MM.1S (cell line): ENCODE measurements at regions not wholly inside any gene's neighbourhood (a gene's known extent, or its start where the extent isn't known, plus 50 kb on each side); places are given as distances from the start of the nearest gene placed in this dataset.

Source experiments
- DNase-seq: peaks from one replicate; pipeline ENCODE4 v3.0.0-alpha.2; 2015
- H2AFZ ChIP-seq: fragments of 300-600 bp; sonication (generic); 2 replicates; pipeline ENCODE4 v1.6.0; 2016; ENCODE audit warnings: antibody characterized with exemption, low read length
- H3F3A ChIP-seq: fragments of 300-600 bp; sonication (generic); 2 replicates; pipeline ENCODE4 v1.6.1; 2016; ENCODE audit warnings: mild to moderate bottlenecking, antibody characterized with exemption, low read length, moderate library complexity, mixed read lengths; ENCODE audit not compliant: insufficient read depth
- H3K27ac ChIP-seq: fragments of 300-600 bp; sonication (generic); 2 replicates; pipeline ENCODE4 v1.5.1; 2016; ENCODE audit warnings: mild to moderate bottlenecking, low read length
- H3K27me3 ChIP-seq: fragments of 300-600 bp; sonication (generic); replicated peaks from 2 replicates; pipeline ENCODE4 v1.6.0; 2016; ENCODE audit warnings: low read length; ENCODE audit not compliant: insufficient read depth
- H3K36me3 ChIP-seq: fragments of 300-600 bp; sonication (generic); replicated peaks from 2 replicates; pipeline ENCODE4 v1.6.1; 2016; ENCODE audit warnings: mild to moderate bottlenecking, low read length, mixed read lengths; ENCODE audit not compliant: insufficient read depth
- H3K4me1 ChIP-seq: fragments of 300-600 bp; sonication (generic); 2 replicates; pipeline ENCODE4 v1.6.1; 2016; ENCODE audit warnings: low read length, mixed read lengths
- H3K4me2 ChIP-seq: fragments of 300-600 bp; sonication (generic); 2 replicates; pipeline ENCODE4 v1.6.0; 2016; ENCODE audit warnings: low read depth, low read length
- H3K4me3 ChIP-seq: fragments of 300-600 bp; sonication (generic); 2 replicates; pipeline ENCODE4 v1.5.1; 2016; ENCODE audit warnings: low read length, mixed read lengths
- H3K79me2 ChIP-seq: fragments of 300-600 bp; sonication (generic); 2 replicates; pipeline ENCODE4 v1.6.1; 2016; ENCODE audit warnings: mixed run types, low read length, mixed read lengths
- H3K9ac ChIP-seq: fragments of 300-600 bp; sonication (generic); 2 replicates; pipeline ENCODE4 v1.6.1; 2016; ENCODE audit warnings: low read length, mixed read lengths
- H3K9me2 ChIP-seq: fragments of 300-600 bp; sonication (generic); replicated peaks from 2 replicates; pipeline ENCODE4 v1.6.1; 2016; ENCODE audit warnings: mild to moderate bottlenecking, low read length, mixed read lengths; ENCODE audit not compliant: insufficient read depth
- H3K9me3 ChIP-seq: fragments of 300-600 bp; sonication (generic); replicated peaks from 2 replicates; pipeline ENCODE4 v1.6.1; 2016; ENCODE audit warnings: mild to moderate bottlenecking, low read length, mixed read lengths; ENCODE audit not compliant: insufficient read depth
- H4K20me1 ChIP-seq: fragments of 300-600 bp; sonication (generic); 2 replicates; pipeline ENCODE4 v1.6.1; 2016; ENCODE audit warnings: mild to moderate bottlenecking, low read length, moderate library complexity, mixed read lengths; ENCODE audit not compliant: insufficient read depth
- EZH2 ChIP-seq: fragments of 300-600 bp; sonication (generic); optimal IDR thresholded peaks from 2 replicates; pipeline ENCODE3; 2017; ENCODE audit warnings: low read depth, mild to moderate bottlenecking, antibody characterized with exemption, low read length, mixed read lengths
- EZH2phosphoT487 ChIP-seq: fragments of 300-600 bp; sonication (generic); IDR thresholded peaks from 2 replicates; pipeline ENCODE4 v1.6.1; 2018; ENCODE audit warnings: antibody characterized with exemption, low read length
- TF ChIP-seq, protein P1 (sequence below): fragments of 300-600 bp; sonication (generic); IDR thresholded peaks from 2 replicates; pipeline ENCODE4 v1.5.1; 2016; ENCODE audit warnings: antibody characterized with exemption, low read length, mixed read lengths

DNA sequence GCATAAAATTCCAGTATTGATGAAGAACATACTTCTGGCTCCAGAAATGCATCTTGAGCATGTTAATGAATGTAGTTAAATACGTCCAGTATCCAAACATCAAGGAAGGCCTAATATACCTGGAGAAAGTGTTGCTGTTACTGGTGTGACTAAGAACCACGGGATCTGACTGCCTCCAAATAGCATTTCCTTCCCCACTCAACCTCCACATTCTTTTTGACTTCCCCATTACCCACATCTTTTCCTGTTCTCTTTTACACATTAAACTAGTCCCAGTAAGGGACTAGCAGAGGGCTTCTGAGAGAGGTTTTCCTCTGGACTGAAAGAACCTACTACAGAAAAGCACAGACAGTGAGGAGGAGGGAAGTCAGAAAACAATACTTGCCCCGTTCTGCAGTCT is 482.8 kb upstream of the HTR2C start:
- Histone ChIP-seq H3K4me1 (no peaks in the 10 kb centered on the region), H3K4me3 (no peak overlapping the region), H3K9me2 (no peaks in the 10 kb centered on the region), H3F3A (no peaks in the 10 kb centered on the region), H3K27me3 (no peaks in the 10 kb centered on the region), H3K4me2 (no peak overlapping the region), H3K36me3 (no peaks in the 10 kb centered on the region), H4K20me1 (no peaks in the 10 kb centered on the region), H3K27ac (no peak overlapping the region), H2AFZ (no peak overlapping the region), H3K9me3 (no peaks in the 10 kb centered on the region), H3K9ac (no peak overlapping the region), H3K79me2 (no peaks in the 10 kb centered on the region)
- no peak for DNase-seq
- TF ChIP-seq EZH2 (no peak), EZH2phosphoT487 (no peak)
- TF ChIP-seq, protein P1, sequence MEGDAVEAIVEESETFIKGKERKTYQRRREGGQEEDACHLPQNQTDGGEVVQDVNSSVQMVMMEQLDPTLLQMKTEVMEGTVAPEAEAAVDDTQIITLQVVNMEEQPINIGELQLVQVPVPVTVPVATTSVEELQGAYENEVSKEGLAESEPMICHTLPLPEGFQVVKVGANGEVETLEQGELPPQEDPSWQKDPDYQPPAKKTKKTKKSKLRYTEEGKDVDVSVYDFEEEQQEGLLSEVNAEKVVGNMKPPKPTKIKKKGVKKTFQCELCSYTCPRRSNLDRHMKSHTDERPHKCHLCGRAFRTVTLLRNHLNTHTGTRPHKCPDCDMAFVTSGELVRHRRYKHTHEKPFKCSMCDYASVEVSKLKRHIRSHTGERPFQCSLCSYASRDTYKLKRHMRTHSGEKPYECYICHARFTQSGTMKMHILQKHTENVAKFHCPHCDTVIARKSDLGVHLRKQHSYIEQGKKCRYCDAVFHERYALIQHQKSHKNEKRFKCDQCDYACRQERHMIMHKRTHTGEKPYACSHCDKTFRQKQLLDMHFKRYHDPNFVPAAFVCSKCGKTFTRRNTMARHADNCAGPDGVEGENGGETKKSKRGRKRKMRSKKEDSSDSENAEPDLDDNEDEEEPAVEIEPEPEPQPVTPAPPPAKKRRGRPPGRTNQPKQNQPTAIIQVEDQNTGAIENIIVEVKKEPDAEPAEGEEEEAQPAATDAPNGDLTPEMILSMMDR = no peak

DNA sequence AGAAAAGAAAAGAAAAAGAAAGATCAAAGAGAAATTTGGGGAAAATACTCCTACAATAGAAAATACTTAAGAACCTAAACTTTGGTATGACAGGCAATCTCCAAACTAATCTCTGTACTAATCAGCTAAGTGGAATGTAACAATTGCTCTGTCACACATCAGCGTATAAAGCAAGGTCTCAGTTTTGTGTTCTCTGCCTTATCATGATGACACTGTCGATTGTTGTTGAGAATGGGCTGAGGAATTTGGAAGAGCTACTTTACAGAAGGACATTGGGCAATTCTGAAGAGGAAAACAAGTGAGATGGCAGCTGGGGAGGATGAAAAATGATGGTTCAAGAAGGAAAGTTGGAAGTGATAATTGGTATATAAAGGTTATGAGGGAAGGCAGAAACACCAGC is 486.0 kb upstream of the HTR2C start:
- Histone ChIP-seq H3K36me3 (no peaks in the 10 kb centered on the region), H4K20me1 (no peaks in the 10 kb centered on the region), H3K4me1 (no peaks in the 10 kb centered on the region), H3K4me2 (no peak overlapping the region), H3K9me3 (no peaks in the 10 kb centered on the region), H3K27me3 (no peaks in the 10 kb centered on the region), H3K9ac (no peak overlapping the region), H3K4me3 (no peak overlapping the region), H3K27ac (no peak overlapping the region), H2AFZ (no peak overlapping the region), H3K9me2 (no peaks in the 10 kb centered on the region), H3F3A (no peaks in the 10 kb centered on the region), H3K79me2 (no peaks in the 10 kb centered on the region)
- no peak for DNase-seq
- TF ChIP-seq EZH2phosphoT487 (no peak), EZH2 (no peak)
- TF ChIP-seq, protein P1 = no peak

DNA sequence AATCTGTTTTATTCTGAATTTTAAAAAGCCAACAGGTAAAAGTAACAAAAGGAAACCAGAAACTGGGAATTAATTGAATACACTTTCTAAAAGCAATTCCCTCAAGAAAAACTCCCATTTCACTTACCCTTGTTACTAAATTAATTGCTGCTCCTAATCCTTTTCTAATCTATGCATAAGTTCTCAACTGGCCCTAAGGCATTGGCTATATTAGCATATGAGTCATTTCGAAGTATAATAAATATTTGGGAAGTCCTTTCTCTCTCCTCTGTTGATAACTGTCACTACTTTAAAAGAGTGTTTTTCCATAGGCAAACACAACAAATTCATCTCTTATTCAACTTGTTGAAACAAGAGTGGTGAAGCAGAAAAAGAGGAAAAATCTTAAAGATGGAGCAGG is 486.5 kb upstream of the HTR2C start:
- no peak for DNase-seq
- no peaks in the 10 kb centered on the region for H3K4me1 ChIP-seq
- TF ChIP-seq EZH2 (no peak), EZH2phosphoT487 (no peak)
- TF ChIP-seq, protein P1 = no peak
- H3K36me3 ChIP-seq = no peaks in the 10 kb centered on the region
- H2AFZ ChIP-seq = no peak overlapping the region
- no peak overlapping the region for H3K4me3 ChIP-seq
- H3K27me3 ChIP-seq = no peaks in the 10 kb centered on the region
- H3K9ac ChIP-seq = no peak overlapping the region
- H3K79me2 ChIP-seq = no peaks in the 10 kb centered on the region
- no peak overlapping the region for H3K27ac ChIP-seq
- no peaks in the 10 kb centered on the region for H3K9me2 ChIP-seq
- no peak overlapping the region for H3K4me2 ChIP-seq
- H3K9me3 ChIP-seq = no peaks in the 10 kb centered on the region
- no peaks in the 10 kb centered on the region for H3F3A ChIP-seq
- no peaks in the 10 kb centered on the region for H4K20me1 ChIP-seq
